GM12878 (cell line): ENCODE measurements at regions not wholly inside any gene's neighbourhood (a gene's known extent, or its start where the extent isn't known, plus 50 kb on each side); places are given as distances from the start of the nearest gene placed in this dataset.

Experiments
- ATAC-seq: fragments of 200-7000 bp; cut with Tn5 transposase; 3 replicates; pipeline ENCODE4 v1.9.1; 2020; ENCODE audit warnings: mild to moderate bottlenecking, moderate library complexity
- BruUV-seq: library from RNA; stranded (reverse); fragments of 400-500 nt; replicated peaks from 2 replicates; lab custom pipeline; 2021; lab: Mats Ljungman, UMichigan
- CTCF ChIA-PET: fragments of 300-600 bp; sonication (Branson Sonifier 250); formaldehyde crosslinking; extraction: SDS; loops from one replicate; lab custom pipeline; 2021; ENCODE audit warnings: inconsistent platforms; lab: Yijun Ruan, JAX
- POLR2A ChIA-PET: fragments of 350-600 bp; formaldehyde crosslinking; extraction: SDS; loops from one replicate; lab custom pipeline; 2021; ENCODE audit warnings: inconsistent platforms; lab: Charles Lee
- RAD21 ChIA-PET: fragments of 300-600 bp; sonication (Branson Sonifier 250); formaldehyde crosslinking; loops from one replicate; lab custom pipeline; 2023; ENCODE audit warnings: antibody characterized with exemption; ENCODE audit not compliant: unreplicated experiment; lab: Charles Lee
- SMC1A ChIA-PET: fragments of 300-600 bp; sonication (Branson Sonifier 250); formaldehyde crosslinking; loops from one replicate; lab custom pipeline; 2023; ENCODE audit not compliant: unreplicated experiment, uncharacterized antibody; lab: Charles Lee
- DNase-seq: peaks from one replicate; pipeline ENCODE4 v3.0.0-alpha.2; 2011; ENCODE audit warnings: low read depth, low spot score
- FAIRE-seq: peaks from 3 replicates; lab custom pipeline; 2011; peaks lifted over from hg19 to GRCh38; lab: Jason Lieb, UNC
- H2AFZ ChIP-seq: 2 replicates; pipeline ENCODE4 v1.6.0; 2011; ENCODE audit warnings: low read depth, low read length, control low read depth; ENCODE audit not compliant: control insufficient read depth
- H3K27ac ChIP-seq: 2 replicates; pipeline ENCODE4 v1.5.1; 2011; ENCODE audit warnings: control low read depth; ENCODE audit not compliant: control insufficient read depth, insufficient read depth
- H3K27me3 ChIP-seq, 2 experiments: replicated peaks in 1 of 2; 2 replicates each; pipeline versions ENCODE4 v1.6.0 to v1.6.1; 2011; ENCODE audit warnings: low read length in 1 of 2; ENCODE audit not compliant: control insufficient read depth in 2 of 2, insufficient read depth in 2 of 2
- H3K36me3 ChIP-seq, 2 experiments: 2 replicates each; pipeline ENCODE4 v1.5.1; 2011; ENCODE audit warnings: low read length in 1 of 2; ENCODE audit not compliant: control insufficient read depth in 2 of 2, insufficient read depth in 2 of 2
- H3K4me1 ChIP-seq: 2 replicates; pipeline ENCODE4 v1.6.1; 2011; ENCODE audit warnings: mild to moderate bottlenecking, low read length, moderate library complexity, mixed read lengths; ENCODE audit not compliant: control insufficient read depth, insufficient read depth
- H3K4me2 ChIP-seq: 2 replicates; pipeline ENCODE4 v1.6.0; 2011; ENCODE audit warnings: control low read depth; ENCODE audit not compliant: control insufficient read depth, insufficient read depth
- H3K4me3 ChIP-seq: fragments of 200-600 bp; sonication (generic); 2 replicates; pipeline ENCODE4 v1.5.1; 2016
- H3K79me2 ChIP-seq: 2 replicates; pipeline ENCODE4 v1.6.0; 2011; ENCODE audit warnings: low read length; ENCODE audit not compliant: control insufficient read depth, insufficient read depth
- H3K9ac ChIP-seq: 2 replicates; pipeline ENCODE4 v1.8.0; 2011; ENCODE audit warnings: low read length, control low read depth, mixed read lengths; ENCODE audit not compliant: control insufficient read depth, insufficient read depth
- H3K9me3 ChIP-seq: replicated peaks from 3 replicates; pipeline ENCODE4 v1.5.1; 2011; ENCODE audit warnings: mild to moderate bottlenecking, low read length; ENCODE audit not compliant: control insufficient read depth, insufficient read depth
- H4K20me1 ChIP-seq: 2 replicates; pipeline ENCODE4 v1.6.0; 2011; ENCODE audit not compliant: control insufficient read depth, insufficient read depth
- BACH1 ChIP-seq: fragments of 450-650 bp; IDR thresholded peaks from 2 replicates; pipeline ENCODE4 v1.6.1; 2017; ENCODE audit warnings: mild to moderate bottlenecking, borderline replicate concordance
- BRCA1 ChIP-seq: IDR thresholded peaks from 2 replicates; pipeline ENCODE4 v1.6.1; 2011; ENCODE audit warnings: low read depth, low read length, improper control_type of control experiment
- KLF5 ChIP-seq: fragments of 450-650 bp; IDR thresholded peaks from 2 replicates; pipeline ENCODE4 v1.6.1; 2014; ENCODE audit warnings: mild to moderate bottlenecking; ENCODE audit not compliant: partially characterized antibody
- NRF1 ChIP-seq: conservative IDR thresholded peaks from 2 replicates; pipeline ENCODE4 v1.6.1; 2011; ENCODE audit warnings: mild to moderate bottlenecking, low read depth, low read length, improper control_type of control experiment
- PBX3 ChIP-seq: IDR thresholded peaks from 2 replicates; pipeline ENCODE4 v1.6.1; 2011; ENCODE audit warnings: mild to moderate bottlenecking, low read depth, low read length, moderate library complexity; ENCODE audit not compliant: insufficient replicate concordance
- RAD21 ChIP-seq: IDR thresholded peaks from 2 replicates; pipeline ENCODE4 v1.6.1; 2011; ENCODE audit warnings: mild to moderate bottlenecking, low read depth, low read length, moderate library complexity; ENCODE audit not compliant: insufficient read depth
- RELB ChIP-seq: fragments of 450-650 bp; IDR thresholded peaks from 2 replicates; pipeline ENCODE4 v1.6.1; 2017; ENCODE audit warnings: low read depth, mild to moderate bottlenecking, moderate library complexity
- SPI1 ChIP-seq: IDR thresholded peaks from 2 replicates; pipeline ENCODE4 v1.6.1; 2011; ENCODE audit warnings: low read depth, mild to moderate bottlenecking, low read length, moderate library complexity, borderline replicate concordance; ENCODE audit not compliant: insufficient read depth
- ZNF207 ChIP-seq: fragments of 450-650 bp; IDR thresholded peaks from 2 replicates; pipeline ENCODE4 v1.6.1; 2014; ENCODE audit warnings: antibody characterized with exemption, mild to moderate bottlenecking, borderline replicate concordance
- WGBS: methylation state at CpG from one replicate; pipeline ENCODE4 v1.1.6; 2016; ENCODE audit warnings: low lambda C conversion rate; ENCODE audit not compliant: insufficient replicate concordance, insufficient coverage; ENCODE audit errors: missing lambda C conversion rate; 5-methylcytosine and 5-hydroxymethylcytosine counted together
- in situ Hi-C: fragments of 300-500 bp; cut with MboI; formaldehyde crosslinking; loops from 9 replicates; pipeline ENCODE4 v1.14.3; 2018; ENCODE audit warnings: mixed read lengths
- intact Hi-C: fragments of 100-400 bp; cut with micrococcal nuclease; formaldehyde crosslinking; loops from one replicate; pipeline ENCODE4 v1.14.2; 2022; ENCODE audit not compliant: unreplicated experiment
- TF ChIP-seq, protein P1 (sequence below): IDR thresholded peaks from 2 replicates; pipeline ENCODE4 v1.6.1; 2012; ENCODE audit warnings: low read depth, low read length, improper control_type of control experiment
- TF ChIP-seq, protein P2 (sequence below): fragments of 450-650 bp; IDR thresholded peaks from 2 replicates; pipeline ENCODE4 v1.6.1; 2018; ENCODE audit warnings: borderline replicate concordance, mild to moderate bottlenecking; ENCODE audit not compliant: partially characterized antibody
- TF ChIP-seq, protein P3 (sequence below): fragments of 450-650 bp; IDR thresholded peaks from 2 replicates; pipeline ENCODE4 v1.6.1; 2017; ENCODE audit warnings: mild to moderate bottlenecking, low read depth, inconsistent platforms; ENCODE audit not compliant: poor library complexity, severe bottlenecking

DNA sequence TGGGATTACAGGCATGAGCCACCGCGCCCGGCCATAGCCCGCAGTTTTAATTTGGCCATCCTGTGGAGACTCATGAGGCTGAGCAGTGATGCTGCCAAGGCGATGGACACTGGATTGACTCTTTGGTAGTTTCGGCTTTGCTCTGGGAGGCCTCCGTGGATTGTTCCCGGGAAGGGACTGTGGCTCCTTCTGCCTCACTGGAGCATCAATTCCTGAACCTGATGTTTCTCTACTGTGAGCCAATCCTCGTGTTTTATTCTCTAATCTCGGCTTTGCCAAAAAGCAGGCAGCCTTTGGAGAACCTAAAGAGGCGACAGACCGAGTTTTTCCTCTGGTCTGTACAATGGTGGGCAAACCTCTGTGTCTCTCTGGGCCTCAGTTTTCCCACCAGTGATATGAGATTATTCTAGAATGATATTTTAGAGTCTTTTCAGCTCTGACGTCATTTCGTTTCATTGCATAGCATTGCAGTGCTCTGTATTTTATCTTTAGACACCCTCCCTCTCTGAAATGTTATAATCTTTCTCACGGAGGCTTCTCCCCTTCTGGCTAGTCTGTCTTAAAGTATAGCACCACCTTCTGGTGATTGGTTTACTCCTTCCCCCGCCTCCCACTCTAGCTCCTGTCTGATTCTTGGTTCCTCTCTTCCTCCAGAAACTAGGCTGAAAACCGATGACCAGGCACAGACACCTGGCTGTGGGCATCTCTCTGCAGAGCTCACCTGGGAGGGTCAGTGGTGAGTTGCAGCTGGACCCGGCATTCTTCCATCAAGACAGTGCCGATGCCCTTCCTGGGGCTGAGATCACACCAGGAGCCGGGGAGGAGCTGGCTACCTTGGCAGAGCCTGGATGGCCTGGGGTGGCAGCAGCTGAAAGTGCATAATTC lies 341.3 kb downstream of the MYCN start (continued):
- TF ChIP-seq PBX3 (no peak), BRCA1 (no peak), NRF1 (no peak)
- TF ChIP-seq, protein P1, sequence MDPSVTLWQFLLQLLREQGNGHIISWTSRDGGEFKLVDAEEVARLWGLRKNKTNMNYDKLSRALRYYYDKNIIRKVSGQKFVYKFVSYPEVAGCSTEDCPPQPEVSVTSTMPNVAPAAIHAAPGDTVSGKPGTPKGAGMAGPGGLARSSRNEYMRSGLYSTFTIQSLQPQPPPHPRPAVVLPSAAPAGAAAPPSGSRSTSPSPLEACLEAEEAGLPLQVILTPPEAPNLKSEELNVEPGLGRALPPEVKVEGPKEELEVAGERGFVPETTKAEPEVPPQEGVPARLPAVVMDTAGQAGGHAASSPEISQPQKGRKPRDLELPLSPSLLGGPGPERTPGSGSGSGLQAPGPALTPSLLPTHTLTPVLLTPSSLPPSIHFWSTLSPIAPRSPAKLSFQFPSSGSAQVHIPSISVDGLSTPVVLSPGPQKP, result no peak
- TF ChIP-seq, protein P2, sequence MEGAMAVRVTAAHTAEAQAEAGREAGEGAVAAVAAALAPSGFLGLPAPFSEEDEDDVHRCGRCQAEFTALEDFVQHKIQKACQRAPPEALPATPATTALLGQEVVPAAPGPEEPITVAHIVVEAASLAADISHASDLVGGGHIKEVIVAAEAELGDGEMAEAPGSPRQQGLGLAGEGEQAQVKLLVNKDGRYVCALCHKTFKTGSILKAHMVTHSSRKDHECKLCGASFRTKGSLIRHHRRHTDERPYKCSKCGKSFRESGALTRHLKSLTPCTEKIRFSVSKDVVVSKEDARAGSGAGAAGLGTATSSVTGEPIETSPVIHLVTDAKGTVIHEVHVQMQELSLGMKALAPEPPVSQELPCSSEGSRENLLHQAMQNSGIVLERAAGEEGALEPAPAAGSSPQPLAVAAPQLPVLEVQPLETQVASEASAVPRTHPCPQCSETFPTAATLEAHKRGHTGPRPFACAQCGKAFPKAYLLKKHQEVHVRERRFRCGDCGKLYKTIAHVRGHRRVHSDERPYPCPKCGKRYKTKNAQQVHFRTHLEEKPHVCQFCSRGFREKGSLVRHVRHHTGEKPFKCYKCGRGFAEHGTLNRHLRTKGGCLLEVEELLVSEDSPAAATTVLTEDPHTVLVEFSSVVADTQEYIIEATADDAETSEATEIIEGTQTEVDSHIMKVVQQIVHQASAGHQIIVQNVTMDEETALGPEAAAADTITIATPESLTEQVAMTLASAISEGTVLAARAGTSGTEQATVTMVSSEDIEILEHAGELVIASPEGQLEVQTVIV, result no peak

- ATAC-seq (no peak), FAIRE-seq (no peak), DNase-seq (no peak)
- Histone ChIP-seq H3K36me3 (no peaks in the 10 kb centered on the region), H3K4me3 (no peak overlapping the region), H3K9me3 (no peaks in the 10 kb centered on the region), H2AFZ (no peak overlapping the region), H3K4me2 (no peak overlapping the region), H3K27ac (no peak overlapping the region), H3K79me2 (no peaks in the 10 kb centered on the region), H3K27me3 (no peaks in the 10 kb centered on the region; a peak in 2 of 4 replicates), H3K9ac (no peak overlapping the region), H4K20me1 (no peaks in the 10 kb centered on the region), H3K4me1 (no peaks in the 10 kb centered on the region)
- BruUV-seq, result no TSS peak
- WGBS, result 13% methylated on average over 3 of the region's 3 CpGs
- ChIA-PET POLR2A (no interaction called here), RAD21 (no interaction called here), SMC1A (no interaction called here), CTCF (no interaction called here)
- intact Hi-C loops (no loop called here), in situ Hi-C loops (loop anchor here (10.0 kb wide), 1 partner anchor 645 kb away; no protein-coding TSS in a partner anchor)
- TF ChIP-seq SPI1 (no peak), RELB (no peak), BACH1 (no peak), RAD21 (no peak), ZNF207 (no peak), KLF5 (no peak)
- TF ChIP-seq, protein P3, sequence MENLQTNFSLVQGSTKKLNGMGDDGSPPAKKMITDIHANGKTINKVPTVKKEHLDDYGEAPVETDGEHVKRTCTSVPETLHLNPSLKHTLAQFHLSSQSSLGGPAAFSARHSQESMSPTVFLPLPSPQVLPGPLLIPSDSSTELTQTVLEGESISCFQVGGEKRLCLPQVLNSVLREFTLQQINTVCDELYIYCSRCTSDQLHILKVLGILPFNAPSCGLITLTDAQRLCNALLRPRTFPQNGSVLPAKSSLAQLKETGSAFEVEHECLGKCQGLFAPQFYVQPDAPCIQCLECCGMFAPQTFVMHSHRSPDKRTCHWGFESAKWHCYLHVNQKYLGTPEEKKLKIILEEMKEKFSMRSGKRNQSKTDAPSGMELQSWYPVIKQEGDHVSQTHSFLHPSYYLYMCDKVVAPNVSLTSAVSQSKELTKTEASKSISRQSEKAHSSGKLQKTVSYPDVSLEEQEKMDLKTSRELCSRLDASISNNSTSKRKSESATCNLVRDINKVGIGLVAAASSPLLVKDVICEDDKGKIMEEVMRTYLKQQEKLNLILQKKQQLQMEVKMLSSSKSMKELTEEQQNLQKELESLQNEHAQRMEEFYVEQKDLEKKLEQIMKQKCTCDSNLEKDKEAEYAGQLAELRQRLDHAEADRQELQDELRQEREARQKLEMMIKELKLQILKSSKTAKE, result no peak
These were observed 339.7 kb downstream of the MYCN start for GRCh38 chr2:16280081-16280480.
